ENCODE measurements at regions not wholly inside any gene's neighbourhood (a gene's known extent, or its start where the extent isn't known, plus 50 kb on each side); places are given as distances from the start of the nearest gene placed in this dataset.

DNA sequence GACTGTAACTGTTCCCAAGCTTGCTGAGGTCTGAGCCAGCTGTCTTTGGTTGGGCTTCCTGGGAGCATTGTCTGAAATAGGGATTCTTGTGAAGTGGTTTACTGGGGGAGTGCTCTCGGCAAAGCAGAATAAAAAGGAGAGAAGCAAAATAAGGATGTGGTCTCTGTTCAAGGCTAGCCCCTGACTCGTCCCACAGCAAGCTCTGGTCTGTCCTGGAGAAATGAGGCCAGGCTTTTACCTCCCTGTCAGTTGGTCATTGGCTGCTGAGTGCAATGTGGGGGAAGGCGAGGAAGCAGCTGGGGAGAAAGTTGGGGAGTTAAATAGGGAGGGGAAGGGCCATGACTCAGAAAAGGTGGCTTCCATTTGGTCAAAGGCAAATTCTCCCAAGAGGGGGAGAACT, 303.9 kb upstream of the DUSP10 start:
- TF ChIP-seq, protein P1, sequence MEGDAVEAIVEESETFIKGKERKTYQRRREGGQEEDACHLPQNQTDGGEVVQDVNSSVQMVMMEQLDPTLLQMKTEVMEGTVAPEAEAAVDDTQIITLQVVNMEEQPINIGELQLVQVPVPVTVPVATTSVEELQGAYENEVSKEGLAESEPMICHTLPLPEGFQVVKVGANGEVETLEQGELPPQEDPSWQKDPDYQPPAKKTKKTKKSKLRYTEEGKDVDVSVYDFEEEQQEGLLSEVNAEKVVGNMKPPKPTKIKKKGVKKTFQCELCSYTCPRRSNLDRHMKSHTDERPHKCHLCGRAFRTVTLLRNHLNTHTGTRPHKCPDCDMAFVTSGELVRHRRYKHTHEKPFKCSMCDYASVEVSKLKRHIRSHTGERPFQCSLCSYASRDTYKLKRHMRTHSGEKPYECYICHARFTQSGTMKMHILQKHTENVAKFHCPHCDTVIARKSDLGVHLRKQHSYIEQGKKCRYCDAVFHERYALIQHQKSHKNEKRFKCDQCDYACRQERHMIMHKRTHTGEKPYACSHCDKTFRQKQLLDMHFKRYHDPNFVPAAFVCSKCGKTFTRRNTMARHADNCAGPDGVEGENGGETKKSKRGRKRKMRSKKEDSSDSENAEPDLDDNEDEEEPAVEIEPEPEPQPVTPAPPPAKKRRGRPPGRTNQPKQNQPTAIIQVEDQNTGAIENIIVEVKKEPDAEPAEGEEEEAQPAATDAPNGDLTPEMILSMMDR (conservative IDR thresholded peaks at IDR 0.05), result no peak
- no peak for TF ChIP-seq EZH2 (IDR thresholded peaks at IDR 0.05; ENCODE audit: low read depth)

All from PC-9 (cell line).